GM18511 (cell line): ENCODE measurements at regions not wholly inside any gene's neighbourhood (a gene's known extent, or its start where the extent isn't known, plus 50 kb on each side); places are given as distances from the start of the nearest gene placed in this dataset.

Source experiments
- ATAC-seq: cut with Tn5 transposase; IDR thresholded peaks from one replicate; pipeline ENCODE4 v1.9.1; 2021; ENCODE audit warnings: mild to moderate bottlenecking, moderate library complexity; ENCODE audit not compliant: unreplicated experiment

- ATAC-seq: peak; percentile 81
Observed at GRCh38 chr12:38138225-38139221, 178.1 kb upstream of the ALG10B start.

- ATAC-seq: no peak
Observed at GRCh38 chr12:38139456-38139855, 177.1 kb upstream of the ALG10B start.

GRCh38 chr12:38141239-38141638 lies 175.3 kb upstream of the ALG10B start:
- ATAC-seq: no peak

- no peak for ATAC-seq
Observed at GRCh38 chr12:38141861-38142260, 174.7 kb upstream of the ALG10B start.

GRCh38 chr12:38142974-38143373 lies 173.6 kb upstream of the ALG10B start:
- no peak for ATAC-seq

GRCh38 chr12:38144049-38144448 lies 172.5 kb upstream of the ALG10B start:
- no peak for ATAC-seq

- no peak for ATAC-seq
Observed at GRCh38 chr12:38144601-38145436, 171.8 kb upstream of the ALG10B start.

- ATAC-seq: no peak
Observed at GRCh38 chr12:38149395-38150073, 167.0 kb upstream of the ALG10B start.

- ATAC-seq: no peak
Observed at GRCh38 chr12:38151991-38152700, 164.4 kb upstream of the ALG10B start.

GRCh38 chr12:38152816-38153736 lies 163.5 kb upstream of the ALG10B start:
- no peak for ATAC-seq

- ATAC-seq: no peak
Observed at GRCh38 chr12:38153737-38154061, 162.9 kb upstream of the ALG10B start.

GRCh38 chr12:38154096-38155019 lies 162.2 kb upstream of the ALG10B start:
- ATAC-seq: no peak

- ATAC-seq: no peak
Observed at GRCh38 chr12:38155020-38155395, 161.6 kb upstream of the ALG10B start.

GRCh38 chr12:38155526-38156496 lies 160.8 kb upstream of the ALG10B start:
- ATAC-seq: no peak

GRCh38 chr12:38156497-38157245 lies 159.9 kb upstream of the ALG10B start:
- no peak for ATAC-seq

- ATAC-seq: no peak
Observed at GRCh38 chr12:38157274-38157932, 159.2 kb upstream of the ALG10B start.
